Thyroid gland (tissue), 4 donors: ENCODE measurements at regions not wholly inside any gene's neighbourhood (a gene's known extent, or its start where the extent isn't known, plus 50 kb on each side); places are given as distances from the start of the nearest gene placed in this dataset.

Source experiments
- POLR2A ChIP-seq, 2 donors: fragments of 450-650 bp; IDR thresholded peaks; one replicate each; pipeline ENCODE4 v1.6.1; 2017; ENCODE audit warnings: antibody characterized with exemption in 2 of 2, mild to moderate bottlenecking in 2 of 2, moderate library complexity in 1 of 2
- TF ChIP-seq, protein P1 (sequence below), 6 experiments: fragments of 200-600 bp in 3 of 6; fragments of 450-650 bp in 3 of 6; sonication (generic) in 3 of 6; IDR thresholded peaks; one replicate each; pipeline ENCODE4 v1.5.1; 2016 to 2019; ENCODE audit warnings: antibody characterized with exemption in 6 of 6, mild to moderate bottlenecking in 2 of 6, inconsistent platforms in 1 of 6, moderate library complexity in 1 of 6

DNA sequence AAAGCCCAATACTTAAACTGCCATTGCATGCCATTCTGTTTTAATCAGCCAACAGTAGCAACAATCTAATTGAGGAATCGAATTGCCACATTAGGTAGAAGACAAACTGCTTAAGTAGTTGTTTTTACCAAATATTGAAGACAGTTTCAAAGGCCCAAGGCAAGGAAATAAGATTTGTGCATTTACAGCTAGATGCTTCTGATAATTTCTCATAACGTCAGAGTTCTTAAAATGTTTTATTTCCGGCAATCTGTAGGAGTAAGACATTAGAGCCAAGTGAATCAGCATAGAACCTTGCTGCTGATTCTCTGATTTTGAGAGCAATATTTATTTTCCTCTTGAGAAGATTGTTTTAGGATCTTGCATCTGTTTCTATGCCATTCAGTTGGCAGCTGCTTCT, 174.3 kb downstream of the RBM43 start:
- TF ChIP-seq, protein P1, sequence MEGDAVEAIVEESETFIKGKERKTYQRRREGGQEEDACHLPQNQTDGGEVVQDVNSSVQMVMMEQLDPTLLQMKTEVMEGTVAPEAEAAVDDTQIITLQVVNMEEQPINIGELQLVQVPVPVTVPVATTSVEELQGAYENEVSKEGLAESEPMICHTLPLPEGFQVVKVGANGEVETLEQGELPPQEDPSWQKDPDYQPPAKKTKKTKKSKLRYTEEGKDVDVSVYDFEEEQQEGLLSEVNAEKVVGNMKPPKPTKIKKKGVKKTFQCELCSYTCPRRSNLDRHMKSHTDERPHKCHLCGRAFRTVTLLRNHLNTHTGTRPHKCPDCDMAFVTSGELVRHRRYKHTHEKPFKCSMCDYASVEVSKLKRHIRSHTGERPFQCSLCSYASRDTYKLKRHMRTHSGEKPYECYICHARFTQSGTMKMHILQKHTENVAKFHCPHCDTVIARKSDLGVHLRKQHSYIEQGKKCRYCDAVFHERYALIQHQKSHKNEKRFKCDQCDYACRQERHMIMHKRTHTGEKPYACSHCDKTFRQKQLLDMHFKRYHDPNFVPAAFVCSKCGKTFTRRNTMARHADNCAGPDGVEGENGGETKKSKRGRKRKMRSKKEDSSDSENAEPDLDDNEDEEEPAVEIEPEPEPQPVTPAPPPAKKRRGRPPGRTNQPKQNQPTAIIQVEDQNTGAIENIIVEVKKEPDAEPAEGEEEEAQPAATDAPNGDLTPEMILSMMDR (IDR thresholded peaks at IDR 0.05), result no peak
- TF ChIP-seq POLR2A (IDR thresholded peaks at IDR 0.05), result no peak
